ENCODE measurements at regions not wholly inside any gene's neighbourhood (a gene's known extent, or its start where the extent isn't known, plus 50 kb on each side); places are given as distances from the start of the nearest gene placed in this dataset.

GRCh38 chr2:14292964-14293363, 339.6 kb upstream of the LRATD1 start:
- no peak overlapping the region for H3K4me3 ChIP-seq (replicated peaks; ENCODE audit: low read depth, low read length)
- no peak for TF ChIP-seq CTCF (IDR thresholded peaks at IDR 0.05; ENCODE audit: low read length, missing control alignments)

GRCh38 chr2:14297340-14297739, 335.2 kb upstream of the LRATD1 start:
- TF ChIP-seq CTCF (IDR thresholded peaks at IDR 0.05; ENCODE audit: low read length, missing control alignments): no peak
- DNase-seq (ENCODE audit: low read depth): no peak
- H3K4me3 ChIP-seq (replicated peaks; ENCODE audit: low read depth, low read length): no peak overlapping the region

More at GRCh38 chr2:14292964-14293363, 339.6 kb upstream of the LRATD1 start:
- no peak for DNase-seq (ENCODE audit: low read depth)

- H3K4me3 ChIP-seq (replicated peaks; ENCODE audit: low read depth, low read length): no peak overlapping the region
- TF ChIP-seq CTCF (IDR thresholded peaks at IDR 0.05; ENCODE audit: low read length, missing control alignments): no peak
- DNase-seq (ENCODE audit: low read depth): no peak
Observed at GRCh38 chr2:14297906-14298305, 334.6 kb upstream of the LRATD1 start.

- no peak overlapping the region for H3K4me3 ChIP-seq (replicated peaks; ENCODE audit: low read depth, low read length)
- no peak for TF ChIP-seq CTCF (IDR thresholded peaks at IDR 0.05; ENCODE audit: low read length, missing control alignments)
- DNase-seq (ENCODE audit: low read depth): no peak
Observed at GRCh38 chr2:14301331-14301730, 331.2 kb upstream of the LRATD1 start.

GRCh38 chr2:14303366-14304115, 329.0 kb upstream of the LRATD1 start:
- TF ChIP-seq CTCF (IDR thresholded peaks at IDR 0.05; ENCODE audit: low read length, missing control alignments): no peak
- no peak overlapping the region for H3K4me3 ChIP-seq (replicated peaks; ENCODE audit: low read depth, low read length)
- no peak for DNase-seq (ENCODE audit: low read depth)

- TF ChIP-seq CTCF (IDR thresholded peaks at IDR 0.05; ENCODE audit: low read length, missing control alignments): no peak
- DNase-seq (ENCODE audit: low read depth): no peak
- no peak overlapping the region for H3K4me3 ChIP-seq (replicated peaks; ENCODE audit: low read depth, low read length)
Observed at GRCh38 chr2:14304326-14304725, 328.2 kb upstream of the LRATD1 start.
